Psoas muscle (tissue), 7 donors: ENCODE measurements at regions not wholly inside any gene's neighbourhood (a gene's known extent, or its start where the extent isn't known, plus 50 kb on each side); places are given as distances from the start of the nearest gene placed in this dataset.

ENCODE experiments used
- ATAC-seq, 4 donors: fragments of 200-7000 bp; cut with Tn5 transposase; one replicate each; pipeline ENCODE4 v1.9.1; 2020; ENCODE audit warnings: moderate library complexity in 3 of 4, mild to moderate bottlenecking in 2 of 4
- DNase-seq, 2 donors: peaks; one replicate each; pipeline ENCODE4 v3.0.0-alpha.2; 2020
- H3K27ac ChIP-seq: fragments of 200-600 bp; one replicate; pipeline ENCODE4 v1.8.0; 2022
- H3K27me3 ChIP-seq, 3 donors: fragments of 200-600 bp in 1 of 3; one replicate each; pipeline versions ENCODE4 v1.6.1 to v1.8.0; 2013 to 2022; ENCODE audit warnings: low read length in 2 of 3, mild to moderate bottlenecking in 2 of 3, moderate library complexity in 1 of 3; ENCODE audit not compliant: insufficient read depth in 3 of 3
- H3K36me3 ChIP-seq, 2 donors: fragments of 200-600 bp in 1 of 2; one replicate each; pipeline versions ENCODE4 v1.6.1 to v1.8.0; 2013 to 2022; ENCODE audit warnings: low read depth in 1 of 2, mild to moderate bottlenecking in 1 of 2, moderate library complexity in 1 of 2; ENCODE audit not compliant: insufficient read depth in 1 of 2
- H3K4me1 ChIP-seq: fragments of 200-600 bp; one replicate; pipeline ENCODE4 v1.8.0; 2022
- H3K4me3 ChIP-seq: fragments of 200-600 bp; one replicate; pipeline ENCODE4 v1.8.0; 2022; ENCODE audit warnings: mild to moderate bottlenecking
- H3K9me3 ChIP-seq: fragments of 200-600 bp; one replicate; pipeline ENCODE4 v1.8.0; 2022
- CTCF ChIP-seq: fragments of 200-600 bp; IDR thresholded peaks from one replicate; pipeline ENCODE4 v1.8.0; 2022; ENCODE audit warnings: antibody characterized with exemption
- WGBS, 3 donors: extraction: QIAGEN DNeasy Blood & Tissue Kit; methylation state at CpG; one replicate each; pipeline versions ENCODE4 v1.1.6 to v1.1.7; 2013; 5-methylcytosine and 5-hydroxymethylcytosine counted together
- intact Hi-C, 2 donors: fragments of 100-400 bp; cut with DNase I; formaldehyde crosslinking; loops; one replicate each; pipeline versions ENCODE4 v1.11.0 to v1.14.2; 2022
- donor health status: healthy with polysubstance abuse.
- donor health status: DM: no; HTN: no; CAD: no; lungs with moderate emphysema.
- donor health status: Bipolar disorder and iron deficiency.
- donor health status: healthy.
- donor health status: DM: yes; HTN: yes; CAD: no.
- donor health status: DM: no; HTN: no; CAD: no.
- donor health status: DM: yes; HTN: yes; CAD: no.

- no peaks in the 10 kb centered on the region for H3K27me3 ChIP-seq
- intact Hi-C loops: no loop called here
- H3K4me3 ChIP-seq: no peak overlapping the region
- ATAC-seq (no peak), DNase-seq (no peak)
- WGBS, 3 donors: 90 to 99% (median 90%) methylated on average over 2 of the region's 2 CpGs
- no peaks in the 10 kb centered on the region for H3K36me3 ChIP-seq
- no peaks in the 10 kb centered on the region for H3K4me1 ChIP-seq
- no peak overlapping the region for H3K27ac ChIP-seq
- TF ChIP-seq CTCF: no peak
- H3K9me3 ChIP-seq: no peaks in the 10 kb centered on the region
Observed at GRCh38 chr4:32129967-32130366, 1409.8 kb downstream of the PCDH7 start.

GRCh38 chr4:32133141-32133540 lies 1413.0 kb downstream of the PCDH7 start:
- no peak for TF ChIP-seq CTCF
- DNase-seq (no peak), ATAC-seq (no peak)
- H3K4me3 ChIP-seq: no peak overlapping the region
- no peaks in the 10 kb centered on the region for H3K4me1 ChIP-seq
- H3K36me3 ChIP-seq: no peaks in the 10 kb centered on the region
- H3K27me3 ChIP-seq: no peaks in the 10 kb centered on the region
- no peaks in the 10 kb centered on the region for H3K9me3 ChIP-seq
- no peak overlapping the region for H3K27ac ChIP-seq
- intact Hi-C loops: no loop called here
- 87 to 94% (median 90%) methylated on average over 1 of the region's 1 CpG for WGBS, 3 donors

GRCh38 chr4:32133734-32134133 lies 1413.6 kb downstream of the PCDH7 start:
- H3K4me3 ChIP-seq: no peak overlapping the region
- H3K4me1 ChIP-seq: no peaks in the 10 kb centered on the region
- no peaks in the 10 kb centered on the region for H3K9me3 ChIP-seq
- intact Hi-C loops: no loop called here
- ATAC-seq (no peak), DNase-seq (no peak)
- no peak overlapping the region for H3K27ac ChIP-seq
- H3K36me3 ChIP-seq: no peaks in the 10 kb centered on the region
- H3K27me3 ChIP-seq: no peaks in the 10 kb centered on the region
- no peak for TF ChIP-seq CTCF

GRCh38 chr4:32135642-32136041 lies 1415.5 kb downstream of the PCDH7 start:
- no peaks in the 10 kb centered on the region for H3K36me3 ChIP-seq
- H3K9me3 ChIP-seq: no peaks in the 10 kb centered on the region
- no peak for TF ChIP-seq CTCF
- DNase-seq (no peak), ATAC-seq (no peak)
- intact Hi-C loops: no loop called here
- H3K4me3 ChIP-seq: no peak overlapping the region
- H3K27me3 ChIP-seq: no peaks in the 10 kb centered on the region
- H3K4me1 ChIP-seq: no peaks in the 10 kb centered on the region
- H3K27ac ChIP-seq: no peak overlapping the region

GRCh38 chr4:32136081-32136787 lies 1416.1 kb downstream of the PCDH7 start:
- DNase-seq (no peak), ATAC-seq (no peak)
- Histone ChIP-seq H3K36me3 (no peaks in the 10 kb centered on the region), H3K27me3 (no peaks in the 10 kb centered on the region), H3K27ac (no peak overlapping the region), H3K9me3 (no peaks in the 10 kb centered on the region), H3K4me1 (no peaks in the 10 kb centered on the region), H3K4me3 (no peak overlapping the region)
- intact Hi-C loops: no loop called here
- 86 to 98% (median 87%) methylated on average over 2 of the region's 2 CpGs for WGBS, 3 donors
- no peak for TF ChIP-seq CTCF
